WI38 (cell line): ENCODE measurements at regions not wholly inside any gene's neighbourhood (a gene's known extent, or its start where the extent isn't known, plus 50 kb on each side); places are given as distances from the start of the nearest gene placed in this dataset.

Experiments
- H3K4me3 ChIP-seq: 2 replicates; pipeline ENCODE4 v1.5.1; 2011; ENCODE audit warnings: low read depth, mild to moderate bottlenecking, control low read depth, low read length
- TF ChIP-seq, protein P1 (sequence below): IDR thresholded peaks from 2 replicates; pipeline ENCODE4 v1.5.1; 2012; ENCODE audit warnings: low read depth, mild to moderate bottlenecking, control low read depth, low read length

DNA sequence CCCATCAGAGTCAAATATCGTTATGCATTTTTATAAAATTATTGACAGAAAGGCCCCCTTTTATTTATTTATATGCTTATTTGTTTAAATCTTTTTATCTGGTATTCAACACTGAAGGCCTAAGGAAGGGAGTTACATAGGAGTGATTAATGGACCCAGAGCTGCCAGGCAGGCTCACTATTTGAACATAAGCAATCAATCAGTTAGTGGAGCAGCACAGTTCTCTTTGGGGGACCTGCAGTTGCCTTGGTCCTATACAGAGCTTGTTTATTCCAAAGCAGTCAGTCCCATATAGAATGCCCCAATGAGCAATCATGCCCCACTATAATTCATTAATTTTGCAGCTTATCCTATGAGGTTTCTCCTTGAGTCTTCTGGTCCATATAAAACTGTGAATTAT, 389.4 kb upstream of the GOT2 start:
- TF ChIP-seq, protein P1, sequence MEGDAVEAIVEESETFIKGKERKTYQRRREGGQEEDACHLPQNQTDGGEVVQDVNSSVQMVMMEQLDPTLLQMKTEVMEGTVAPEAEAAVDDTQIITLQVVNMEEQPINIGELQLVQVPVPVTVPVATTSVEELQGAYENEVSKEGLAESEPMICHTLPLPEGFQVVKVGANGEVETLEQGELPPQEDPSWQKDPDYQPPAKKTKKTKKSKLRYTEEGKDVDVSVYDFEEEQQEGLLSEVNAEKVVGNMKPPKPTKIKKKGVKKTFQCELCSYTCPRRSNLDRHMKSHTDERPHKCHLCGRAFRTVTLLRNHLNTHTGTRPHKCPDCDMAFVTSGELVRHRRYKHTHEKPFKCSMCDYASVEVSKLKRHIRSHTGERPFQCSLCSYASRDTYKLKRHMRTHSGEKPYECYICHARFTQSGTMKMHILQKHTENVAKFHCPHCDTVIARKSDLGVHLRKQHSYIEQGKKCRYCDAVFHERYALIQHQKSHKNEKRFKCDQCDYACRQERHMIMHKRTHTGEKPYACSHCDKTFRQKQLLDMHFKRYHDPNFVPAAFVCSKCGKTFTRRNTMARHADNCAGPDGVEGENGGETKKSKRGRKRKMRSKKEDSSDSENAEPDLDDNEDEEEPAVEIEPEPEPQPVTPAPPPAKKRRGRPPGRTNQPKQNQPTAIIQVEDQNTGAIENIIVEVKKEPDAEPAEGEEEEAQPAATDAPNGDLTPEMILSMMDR, result no peak
- H3K4me3 ChIP-seq, result no peak overlapping the region

DNA sequence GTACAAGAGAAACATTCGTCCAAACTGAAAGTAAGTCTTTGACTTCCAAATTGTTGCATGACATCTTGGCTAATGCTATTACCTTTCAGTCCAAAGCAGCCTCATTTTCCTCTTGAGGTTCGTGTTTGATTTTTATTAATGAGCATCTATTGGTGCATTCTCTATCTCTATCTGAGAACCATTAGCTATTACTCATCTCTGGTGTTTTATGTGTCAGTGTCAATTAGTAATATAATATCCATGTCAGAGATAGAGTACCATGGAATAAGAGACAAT, 388.1 kb upstream of the GOT2 start:
- TF ChIP-seq, protein P1, result no peak
- no peak overlapping the region for H3K4me3 ChIP-seq

DNA sequence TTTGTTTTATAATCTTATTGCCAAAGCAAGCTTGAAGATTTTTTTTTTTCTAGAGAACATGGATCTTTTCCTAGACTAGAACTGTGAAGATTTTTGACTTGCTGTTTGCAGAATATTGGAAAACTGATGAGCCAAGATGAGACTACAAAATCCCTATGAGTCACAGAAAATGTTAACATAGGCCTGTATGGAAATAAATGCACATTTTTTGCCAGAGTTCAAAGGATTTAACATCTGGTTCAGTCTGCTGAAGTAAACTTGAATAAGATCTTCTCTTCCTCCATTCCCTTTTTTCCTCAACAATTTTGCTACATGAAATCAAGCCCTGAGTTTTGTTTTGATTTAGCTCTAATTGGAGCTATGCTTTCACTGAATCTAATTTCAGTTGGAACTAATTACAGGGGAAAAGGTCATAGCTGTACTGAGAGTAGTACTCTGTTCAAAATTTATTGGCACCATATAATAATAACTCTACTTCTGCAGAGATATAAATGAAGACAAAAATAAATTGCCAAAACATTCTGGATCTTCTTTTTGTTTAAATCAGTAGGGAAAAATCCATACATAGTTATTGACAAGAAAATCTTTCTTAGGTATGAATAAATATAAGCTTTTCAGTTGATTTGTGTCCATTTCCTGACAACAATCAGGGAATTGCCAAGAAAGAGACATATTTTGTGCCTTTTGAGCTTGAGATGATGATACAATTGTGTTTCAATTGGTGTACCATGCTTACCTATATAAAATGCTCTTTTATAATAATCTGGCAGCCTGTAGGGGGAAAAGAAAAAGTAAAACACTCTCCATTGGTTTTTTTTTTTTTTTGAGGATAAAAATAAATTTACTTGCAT, 387.5 kb upstream of the GOT2 start:
- TF ChIP-seq, protein P1, result no peak
- H3K4me3 ChIP-seq, result no peak overlapping the region

DNA sequence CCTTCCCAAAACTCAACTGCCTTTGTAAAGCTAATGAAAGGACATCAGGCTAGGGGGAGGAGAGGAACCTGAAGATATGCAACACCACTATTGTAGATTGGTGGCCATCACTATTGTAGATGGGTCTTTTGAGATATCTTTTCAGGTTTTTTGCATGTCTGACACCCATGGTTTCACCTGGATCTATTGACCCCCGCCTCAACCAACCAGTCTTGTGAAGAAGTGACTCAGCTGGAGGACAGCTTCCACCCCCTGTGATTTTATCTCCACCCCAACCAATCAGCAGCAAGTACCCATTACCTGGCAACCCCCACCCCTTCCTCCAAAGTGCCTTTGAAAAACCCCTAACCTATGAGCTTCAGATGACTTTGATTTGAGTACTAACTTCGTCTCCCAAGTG, 382.6 kb upstream of the GOT2 start:
- no peak overlapping the region for H3K4me3 ChIP-seq
- TF ChIP-seq, protein P1, result no peak

DNA sequence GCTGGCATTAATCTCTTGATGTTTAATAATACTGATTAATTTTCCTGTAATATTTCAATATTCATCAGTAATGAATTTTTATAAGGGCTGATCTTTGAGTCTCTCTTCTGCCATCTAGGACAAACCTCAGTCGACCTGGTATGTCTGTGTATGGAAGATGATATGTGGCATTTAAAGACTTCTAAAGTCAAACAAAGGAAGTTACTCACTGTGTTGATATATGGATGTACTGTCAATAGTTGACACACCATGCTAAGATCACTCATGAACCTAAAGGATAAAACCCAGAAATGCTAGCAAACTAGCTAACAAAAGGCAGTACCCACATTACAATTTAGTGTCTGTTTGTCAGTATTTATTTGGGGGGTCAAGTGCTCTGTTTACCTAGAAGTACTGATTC, 380.7 kb upstream of the GOT2 start:
- no peak overlapping the region for H3K4me3 ChIP-seq
- TF ChIP-seq, protein P1, result no peak

DNA sequence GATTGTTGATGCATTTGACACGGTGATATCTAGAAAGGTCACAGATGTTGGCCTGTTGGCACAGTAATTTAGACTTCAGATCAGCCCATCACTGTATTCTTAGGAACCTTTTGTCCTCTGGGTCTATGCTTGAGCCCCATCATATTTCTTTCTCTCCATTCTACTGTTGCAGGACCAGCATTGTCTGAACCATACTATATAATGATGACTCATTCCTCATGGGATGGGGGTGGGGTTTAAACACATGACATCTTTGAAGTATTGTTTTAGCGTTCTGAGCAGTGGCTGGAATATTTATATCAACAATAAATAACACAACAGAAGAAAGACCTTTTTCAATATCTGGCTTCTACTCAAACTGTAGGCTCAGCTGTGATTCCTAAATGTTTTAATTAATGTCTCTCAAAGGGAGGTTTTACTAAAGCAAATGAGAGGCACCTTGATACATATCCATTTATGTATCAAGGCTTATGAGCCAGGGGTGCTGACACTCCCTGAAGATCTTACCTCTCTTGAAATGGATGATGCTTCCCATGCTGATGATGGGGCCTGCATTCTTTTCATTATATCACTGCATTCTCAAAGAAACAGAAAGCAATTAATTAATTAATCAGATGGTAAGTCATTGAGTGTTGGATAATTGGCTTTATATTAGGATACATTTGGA, 379.0 kb upstream of the GOT2 start:
- TF ChIP-seq, protein P1, result no peak
- no peak overlapping the region for H3K4me3 ChIP-seq

DNA sequence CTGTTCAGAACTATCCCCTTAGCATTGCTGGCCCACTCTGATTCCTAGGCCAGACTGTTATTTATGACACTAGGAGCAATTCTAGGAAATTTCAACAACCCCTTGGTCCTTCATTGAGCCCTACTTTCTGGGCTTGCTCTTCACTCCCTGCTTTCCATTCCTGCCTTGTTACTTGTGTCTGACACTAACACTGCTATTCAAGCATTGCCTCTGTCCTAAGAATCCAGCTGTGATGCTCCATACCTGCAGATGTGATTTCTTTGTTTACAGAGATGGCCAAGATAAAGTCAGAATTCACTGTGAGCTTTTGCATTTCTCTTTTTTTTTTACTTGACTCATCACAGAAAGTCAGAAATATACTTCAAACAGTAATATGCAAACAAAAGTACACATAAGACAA, 377.2 kb upstream of the GOT2 start:
- TF ChIP-seq, protein P1, result no peak
- no peak overlapping the region for H3K4me3 ChIP-seq
